ENCODE measurements at regions not wholly inside any gene's neighbourhood (a gene's known extent, or its start where the extent isn't known, plus 50 kb on each side); places are given as distances from the start of the nearest gene placed in this dataset.

GRCh38 chr6:92888316-92888715, 531.0 kb downstream of the EPHA7 start:
- Mint-ChIP-seq H3K36me3 (peaks cover 2% of the 10 kb centered on the region), H3K9me3 (peaks cover 45% of the 10 kb centered on the region)

GRCh38 chr6:92887871-92888270, 531.5 kb downstream of the EPHA7 start:
- Mint-ChIP-seq H3K4me1 (peaks cover 8% of the 10 kb centered on the region), H3K27me3 (ENCODE audit: low read depth) (no peaks in the 10 kb centered on the region), H3K36me3 (peaks cover 2% of the 10 kb centered on the region), H3K9me3 (peaks cover 50% of the 10 kb centered on the region), H3K27ac (no peak overlapping the region), H3K4me3 (no peak overlapping the region)
- no peak for DNase-seq (ENCODE audit: low spot score in 2 of 2, unreplicated experiment in 2 of 2)
- TF ChIP-seq CTCF (IDR thresholded peaks at IDR 0.05; ENCODE audit: unreplicated experiment), result no peak

More at GRCh38 chr6:92888316-92888715, 531.0 kb downstream of the EPHA7 start:
- H3K27me3 Mint-ChIP-seq (ENCODE audit: low read depth), result no peaks in the 10 kb centered on the region
- no peak for DNase-seq (ENCODE audit: low spot score in 2 of 2, unreplicated experiment in 2 of 2)
- peaks cover 9% of the 10 kb centered on the region for H3K4me1 Mint-ChIP-seq
- no peak overlapping the region for H3K4me3 Mint-ChIP-seq
- no peak for TF ChIP-seq CTCF (IDR thresholded peaks at IDR 0.05; ENCODE audit: unreplicated experiment)
- H3K27ac Mint-ChIP-seq, result no peak overlapping the region

- Mint-ChIP-seq H3K9me3 (peaks cover 55% of the 10 kb centered on the region), H3K4me1 (no peaks in the 10 kb centered on the region), H3K27me3 (ENCODE audit: low read depth) (no peaks in the 10 kb centered on the region), H3K36me3 (peaks cover 15% of the 10 kb centered on the region), H3K4me3 (no peak overlapping the region), H3K27ac (no peak overlapping the region)
- no peak for DNase-seq (ENCODE audit: low spot score in 2 of 2, unreplicated experiment in 2 of 2)
- no peak for TF ChIP-seq CTCF (IDR thresholded peaks at IDR 0.05; ENCODE audit: unreplicated experiment)
Observed at GRCh38 chr6:92879526-92879925, 539.8 kb downstream of the EPHA7 start.

- no peaks in the 10 kb centered on the region for H3K36me3 Mint-ChIP-seq
- no peak overlapping the region for H3K4me3 Mint-ChIP-seq
- no peak for TF ChIP-seq CTCF (IDR thresholded peaks at IDR 0.05; ENCODE audit: unreplicated experiment)
- no peak for DNase-seq (ENCODE audit: low spot score in 2 of 2, unreplicated experiment in 2 of 2)
- no peaks in the 10 kb centered on the region for H3K27me3 Mint-ChIP-seq (ENCODE audit: low read depth)
- no peak overlapping the region for H3K27ac Mint-ChIP-seq
- peaks cover 11% of the 10 kb centered on the region for H3K9me3 Mint-ChIP-seq
- peaks cover 5% of the 10 kb centered on the region for H3K4me1 Mint-ChIP-seq
Observed at GRCh38 chr6:92864966-92865555, 554.3 kb downstream of the EPHA7 start.

GRCh38 chr6:92849636-92850035, 569.7 kb downstream of the EPHA7 start:
- Mint-ChIP-seq H3K36me3 (no peaks in the 10 kb centered on the region), H3K4me1 (no peaks in the 10 kb centered on the region), H3K27me3 (ENCODE audit: low read depth) (no peaks in the 10 kb centered on the region), H3K27ac (no peak overlapping the region), H3K4me3 (no peak overlapping the region), H3K9me3 (peaks cover 11% of the 10 kb centered on the region)
- TF ChIP-seq CTCF (IDR thresholded peaks at IDR 0.05; ENCODE audit: unreplicated experiment), result no peak
- DNase-seq (ENCODE audit: low spot score in 2 of 2, unreplicated experiment in 2 of 2), result no peak

- Mint-ChIP-seq H3K27me3 (ENCODE audit: low read depth) (no peaks in the 10 kb centered on the region), H3K36me3 (no peaks in the 10 kb centered on the region), H3K27ac (no peak overlapping the region), H3K4me3 (no peak overlapping the region), H3K9me3 (peaks cover 11% of the 10 kb centered on the region), H3K4me1 (no peaks in the 10 kb centered on the region)
- no peak for TF ChIP-seq CTCF (IDR thresholded peaks at IDR 0.05; ENCODE audit: unreplicated experiment)
- no peak for DNase-seq (ENCODE audit: low spot score in 2 of 2, unreplicated experiment in 2 of 2)
Observed at GRCh38 chr6:92848901-92849300, 570.5 kb downstream of the EPHA7 start.
